ENCODE measurements at regions not wholly inside any gene's neighbourhood (a gene's known extent, or its start where the extent isn't known, plus 50 kb on each side); places are given as distances from the start of the nearest gene placed in this dataset.
A peak's percentile ranks its signal among the peaks of the same experiment; 100 is the strongest.

DNA sequence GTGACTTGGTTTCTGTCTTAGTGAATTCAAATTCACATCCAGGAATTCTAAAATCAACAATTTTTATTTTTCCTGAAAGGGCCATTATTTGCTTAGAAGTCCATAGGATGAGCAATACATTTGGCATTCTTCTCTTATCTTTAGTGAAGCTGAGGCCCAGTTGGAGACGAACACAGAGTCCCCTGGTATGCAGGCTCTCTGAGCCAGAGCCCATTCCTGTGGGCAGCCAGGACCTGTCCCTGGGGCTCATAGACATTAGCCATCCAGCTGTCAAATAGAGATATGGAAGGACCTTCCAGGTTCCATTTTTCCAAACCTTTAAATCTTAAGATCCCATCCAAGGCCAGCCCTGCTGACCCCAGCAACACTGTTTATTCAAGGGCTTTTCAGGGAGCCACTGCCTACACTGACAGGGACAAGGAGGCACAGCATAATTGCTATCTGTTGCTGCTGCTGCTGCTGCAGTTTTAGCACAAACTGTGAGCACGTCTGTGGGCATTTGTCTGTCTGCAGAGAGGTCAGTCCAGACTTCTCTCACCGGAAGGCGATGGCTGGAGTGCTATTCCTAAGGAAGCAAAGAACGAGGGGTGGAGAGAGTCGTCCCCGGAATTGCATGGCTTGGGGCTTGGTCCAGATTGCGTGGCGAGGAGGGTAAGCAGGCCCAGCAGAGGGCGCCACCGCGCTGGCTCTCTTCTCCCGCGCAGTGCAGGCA, 639.0 kb downstream of the CCDC171 start:
- TF ChIP-seq, protein P1, sequence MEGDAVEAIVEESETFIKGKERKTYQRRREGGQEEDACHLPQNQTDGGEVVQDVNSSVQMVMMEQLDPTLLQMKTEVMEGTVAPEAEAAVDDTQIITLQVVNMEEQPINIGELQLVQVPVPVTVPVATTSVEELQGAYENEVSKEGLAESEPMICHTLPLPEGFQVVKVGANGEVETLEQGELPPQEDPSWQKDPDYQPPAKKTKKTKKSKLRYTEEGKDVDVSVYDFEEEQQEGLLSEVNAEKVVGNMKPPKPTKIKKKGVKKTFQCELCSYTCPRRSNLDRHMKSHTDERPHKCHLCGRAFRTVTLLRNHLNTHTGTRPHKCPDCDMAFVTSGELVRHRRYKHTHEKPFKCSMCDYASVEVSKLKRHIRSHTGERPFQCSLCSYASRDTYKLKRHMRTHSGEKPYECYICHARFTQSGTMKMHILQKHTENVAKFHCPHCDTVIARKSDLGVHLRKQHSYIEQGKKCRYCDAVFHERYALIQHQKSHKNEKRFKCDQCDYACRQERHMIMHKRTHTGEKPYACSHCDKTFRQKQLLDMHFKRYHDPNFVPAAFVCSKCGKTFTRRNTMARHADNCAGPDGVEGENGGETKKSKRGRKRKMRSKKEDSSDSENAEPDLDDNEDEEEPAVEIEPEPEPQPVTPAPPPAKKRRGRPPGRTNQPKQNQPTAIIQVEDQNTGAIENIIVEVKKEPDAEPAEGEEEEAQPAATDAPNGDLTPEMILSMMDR (optimal IDR thresholded peaks at IDR 0.05 in 1 of 3, IDR thresholded peaks at IDR 0.05 in 1 of 3, conservative IDR thresholded peaks at IDR 0.05 in 1 of 3; ENCODE audit: extremely low read depth in 1 of 3, insufficient read depth in 2 of 3, low read length in 3 of 3), result peak; percentile 72 to 97 (median 97)
- TF ChIP-seq EZH2 (IDR thresholded peaks at IDR 0.05; ENCODE audit: low read length), result no peak
